GM18873 (cell line): ENCODE measurements at regions not wholly inside any gene's neighbourhood (a gene's known extent, or its start where the extent isn't known, plus 50 kb on each side); places are given as distances from the start of the nearest gene placed in this dataset.
"Not testable (repeated sequence)": the region's sequence is repeated elsewhere in the genome, so short reads cannot be mapped to it uniquely, and the experiment has no call there.

Experiments used
- ATAC-seq: cut with Tn5 transposase; IDR thresholded peaks from one replicate; pipeline ENCODE4 v1.9.1; 2021; ENCODE audit warnings: mild to moderate bottlenecking, moderate library complexity, moderate number of reproducible peaks; ENCODE audit not compliant: unreplicated experiment, low FRiP score

- ATAC-seq, result no peak
Observed at GRCh38 chr6:115643762-115644161, 416.9 kb downstream of the FRK start.

- ATAC-seq, result no peak
Observed at GRCh38 chr6:115634887-115635286, 425.8 kb downstream of the FRK start.

- ATAC-seq, result no peak
Observed at GRCh38 chr6:115634131-115634530, 426.6 kb downstream of the FRK start.

GRCh38 chr6:115631028-115631427, 429.7 kb downstream of the FRK start:
- ATAC-seq, result no peak

- ATAC-seq, result no peak
Observed at GRCh38 chr6:115630424-115631024, 430.2 kb downstream of the FRK start.

GRCh38 chr6:115629415-115629814, 431.3 kb downstream of the FRK start:
- no peak for ATAC-seq

GRCh38 chr6:115618256-115618655, 442.4 kb downstream of the FRK start:
- no peak for ATAC-seq

- ATAC-seq, result no peak
Observed at GRCh38 chr6:115617031-115617430, 443.7 kb downstream of the FRK start.

- no peak for ATAC-seq
Observed at GRCh38 chr6:115613488-115613887, 447.2 kb downstream of the FRK start.

- ATAC-seq, result no peak
Observed at GRCh38 chr6:115612796-115613479, 447.8 kb downstream of the FRK start.

- no peak for ATAC-seq
Observed at GRCh38 chr6:115612216-115612615, 448.5 kb downstream of the FRK start.

- no peak for ATAC-seq
Observed at GRCh38 chr6:115610696-115611095, 450.0 kb downstream of the FRK start.

- no peak for ATAC-seq
Observed at GRCh38 chr6:115609111-115609510, 451.6 kb downstream of the FRK start.

- ATAC-seq, result no peak
Observed at GRCh38 chr6:115602466-115602865, 458.2 kb downstream of the FRK start.

- ATAC-seq, result no peak
Observed at GRCh38 chr6:115601509-115601908, 459.2 kb downstream of the FRK start.

- ATAC-seq, result no peak
Observed at GRCh38 chr6:115601064-115601463, 459.6 kb downstream of the FRK start.

- no peak for ATAC-seq
Observed at GRCh38 chr6:115594891-115595290, 465.8 kb downstream of the FRK start.

GRCh38 chr6:115592025-115592424, 468.7 kb downstream of the FRK start:
- no peak for ATAC-seq

GRCh38 chr6:115589072-115589471, 471.6 kb downstream of the FRK start:
- ATAC-seq, result not testable (repeated sequence)

- no peak for ATAC-seq
Observed at GRCh38 chr6:115583290-115583689, 477.4 kb downstream of the FRK start.

- no peak for ATAC-seq
Observed at GRCh38 chr6:115582386-115582785, 478.3 kb downstream of the FRK start.

- ATAC-seq, result not testable (repeated sequence)
Observed at GRCh38 chr6:115579565-115579964, 481.1 kb downstream of the FRK start.
